SKM-1 treated with dmso at 0.1 percent for 144 hours (cell line): ENCODE measurements at regions not wholly inside any gene's neighbourhood (a gene's known extent, or its start where the extent isn't known, plus 50 kb on each side); places are given as distances from the start of the nearest gene placed in this dataset.
"Not testable (repeated sequence)": the region's sequence is repeated elsewhere in the genome, so short reads cannot be mapped to it uniquely, and the experiment has no call there.

Experiments used
- DNase-seq: peaks from one replicate; lab custom pipeline; 2025; ENCODE audit not compliant: unreplicated experiment; lab: John Stamatoyannopoulos, UW

GRCh38 chr15:70578196-70578595, 185.2 kb downstream of the UACA start:
- DNase-seq = no peak

GRCh38 chr15:70576696-70577095, 186.7 kb downstream of the UACA start:
- DNase-seq = no peak

- DNase-seq = no peak
Measured at GRCh38 chr15:70576276-70576675, 187.1 kb downstream of the UACA start.

GRCh38 chr15:70575231-70576226, 187.8 kb downstream of the UACA start:
- no peak for DNase-seq

GRCh38 chr15:70574325-70574724, 189.0 kb downstream of the UACA start:
- not testable (repeated sequence) for DNase-seq

- DNase-seq = no peak
Measured at GRCh38 chr15:70573121-70573850, 190.1 kb downstream of the UACA start.

- DNase-seq = no peak
Measured at GRCh38 chr15:70569714-70570231, 193.6 kb downstream of the UACA start.

- DNase-seq = peak; percentile 6
Measured at GRCh38 chr15:70569091-70569713, 194.2 kb downstream of the UACA start.

- no peak for DNase-seq
Measured at GRCh38 chr15:70566989-70567388, 196.4 kb downstream of the UACA start.

- no peak for DNase-seq
Measured at GRCh38 chr15:70566047-70566835, 197.1 kb downstream of the UACA start.

- no peak for DNase-seq
Measured at GRCh38 chr15:70563561-70564095, 199.7 kb downstream of the UACA start.

GRCh38 chr15:70562906-70563305, 200.5 kb downstream of the UACA start:
- DNase-seq = no peak

GRCh38 chr15:70561885-70562284, 201.5 kb downstream of the UACA start:
- DNase-seq = no peak

GRCh38 chr15:70560617-70561328, 202.6 kb downstream of the UACA start:
- no peak for DNase-seq

- peak; percentile 61 for DNase-seq
Measured at GRCh38 chr15:70559265-70560239, 203.8 kb downstream of the UACA start.

- DNase-seq = no peak
Measured at GRCh38 chr15:70558406-70559264, 204.7 kb downstream of the UACA start.

GRCh38 chr15:70557521-70558258, 205.7 kb downstream of the UACA start:
- DNase-seq = no peak
